Right lobe of liver (tissue), 4 donors: ENCODE measurements at regions not wholly inside any gene's neighbourhood (a gene's known extent, or its start where the extent isn't known, plus 50 kb on each side); places are given as distances from the start of the nearest gene placed in this dataset.
"Not testable (repeated sequence)": the region's sequence is repeated elsewhere in the genome, so short reads cannot be mapped to it uniquely, and the experiment has no call there.

Experiments used
- CTCF ChIP-seq, 4 donors: fragments of 200-600 bp in 3 of 4; fragments of 450-650 bp in 1 of 4; IDR thresholded peaks; one replicate each; pipeline versions ENCODE4 v1.5.1 to v1.8.0; 2016 to 2022; ENCODE audit warnings: antibody characterized with exemption in 4 of 4, mild to moderate bottlenecking in 2 of 4
- POLR2A ChIP-seq: fragments of 450-650 bp; IDR thresholded peaks from one replicate; pipeline ENCODE4 v1.6.1; 2017; ENCODE audit warnings: antibody characterized with exemption, mild to moderate bottlenecking
- donor health status: DM: no; HTN: no; CAD: no.
- donor health status: DM: no; HTN: no; CAD: no.
- donor health status: DM: no; HTN: yes; CAD: no.

- not testable (repeated sequence) for TF ChIP-seq CTCF (IDR thresholded peaks at IDR 0.05); POLR2A
These were observed 153.9 kb upstream of the OR4C13 start for GRCh38 chr11:49798206-49798837.
